Tibial nerve (tissue), 4 donors: ENCODE measurements at regions not wholly inside any gene's neighbourhood (a gene's known extent, or its start where the extent isn't known, plus 50 kb on each side); places are given as distances from the start of the nearest gene placed in this dataset.

Experiments
- EP300 ChIP-seq, 2 donors: sonication (generic); formaldehyde crosslinking; IDR thresholded peaks; one replicate each; pipeline ENCODE4 v1.6.1; 2017; ENCODE audit warnings: antibody characterized with exemption in 2 of 2, mild to moderate bottlenecking in 1 of 2
- TF ChIP-seq, protein P1 (sequence below), 5 experiments: fragments of 200-600 bp in 3 of 5; fragments of 450-650 bp in 2 of 5; sonication (generic) in 3 of 5; IDR thresholded peaks; one replicate each; pipeline ENCODE4 v1.5.1; 2016 to 2019; ENCODE audit warnings: antibody characterized with exemption in 5 of 5, mild to moderate bottlenecking in 3 of 5, moderate library complexity in 2 of 5

- TF ChIP-seq, protein P1, sequence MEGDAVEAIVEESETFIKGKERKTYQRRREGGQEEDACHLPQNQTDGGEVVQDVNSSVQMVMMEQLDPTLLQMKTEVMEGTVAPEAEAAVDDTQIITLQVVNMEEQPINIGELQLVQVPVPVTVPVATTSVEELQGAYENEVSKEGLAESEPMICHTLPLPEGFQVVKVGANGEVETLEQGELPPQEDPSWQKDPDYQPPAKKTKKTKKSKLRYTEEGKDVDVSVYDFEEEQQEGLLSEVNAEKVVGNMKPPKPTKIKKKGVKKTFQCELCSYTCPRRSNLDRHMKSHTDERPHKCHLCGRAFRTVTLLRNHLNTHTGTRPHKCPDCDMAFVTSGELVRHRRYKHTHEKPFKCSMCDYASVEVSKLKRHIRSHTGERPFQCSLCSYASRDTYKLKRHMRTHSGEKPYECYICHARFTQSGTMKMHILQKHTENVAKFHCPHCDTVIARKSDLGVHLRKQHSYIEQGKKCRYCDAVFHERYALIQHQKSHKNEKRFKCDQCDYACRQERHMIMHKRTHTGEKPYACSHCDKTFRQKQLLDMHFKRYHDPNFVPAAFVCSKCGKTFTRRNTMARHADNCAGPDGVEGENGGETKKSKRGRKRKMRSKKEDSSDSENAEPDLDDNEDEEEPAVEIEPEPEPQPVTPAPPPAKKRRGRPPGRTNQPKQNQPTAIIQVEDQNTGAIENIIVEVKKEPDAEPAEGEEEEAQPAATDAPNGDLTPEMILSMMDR (IDR thresholded peaks at IDR 0.05), result no peak
- no peak for TF ChIP-seq EP300 (IDR thresholded peaks at IDR 0.05)
Observed at GRCh38 chr16:59212492-59213024, 478.4 kb upstream of the GOT2 start.
